IMR-90 (cell line): ENCODE measurements at regions not wholly inside any gene's neighbourhood (a gene's known extent, or its start where the extent isn't known, plus 50 kb on each side); places are given as distances from the start of the nearest gene placed in this dataset.
"Not testable (repeated sequence)": the region's sequence is repeated elsewhere in the genome, so short reads cannot be mapped to it uniquely, and the experiment has no call there.

ENCODE experiments used
- BHLHE40 ChIP-seq: fragments of 150-350 bp; IDR thresholded peaks from 2 replicates; pipeline ENCODE4 v1.6.1; 2016; ENCODE audit warnings: mild to moderate bottlenecking, low read depth, low read length
- CTCF ChIP-seq: conservative IDR thresholded peaks from 2 replicates; pipeline ENCODE4 v1.5.1; 2012; ENCODE audit warnings: mild to moderate bottlenecking, low read depth, low read length, improper control_type of control experiment
- MAFK ChIP-seq: IDR thresholded peaks from 2 replicates; pipeline ENCODE4 v1.6.1; 2012; ENCODE audit warnings: low read depth, low read length, improper control_type of control experiment
- POLR2A ChIP-seq: IDR thresholded peaks from 2 replicates; pipeline ENCODE4 v1.6.1; 2012; ENCODE audit warnings: mild to moderate bottlenecking, low read depth, low read length
- TF ChIP-seq, protein P1 (sequence below): fragments of 150-350 bp; IDR thresholded peaks from 2 replicates; pipeline ENCODE4 v1.6.1; 2017; ENCODE audit warnings: mild to moderate bottlenecking, antibody characterized with exemption, low read length, low read depth

GRCh38 chr6:57873424-57873823 is 556.0 kb downstream of the PRIM2 start:
- TF ChIP-seq CTCF, MAFK, POLR2A, BHLHE40: not testable (repeated sequence)
- TF ChIP-seq, protein P1, sequence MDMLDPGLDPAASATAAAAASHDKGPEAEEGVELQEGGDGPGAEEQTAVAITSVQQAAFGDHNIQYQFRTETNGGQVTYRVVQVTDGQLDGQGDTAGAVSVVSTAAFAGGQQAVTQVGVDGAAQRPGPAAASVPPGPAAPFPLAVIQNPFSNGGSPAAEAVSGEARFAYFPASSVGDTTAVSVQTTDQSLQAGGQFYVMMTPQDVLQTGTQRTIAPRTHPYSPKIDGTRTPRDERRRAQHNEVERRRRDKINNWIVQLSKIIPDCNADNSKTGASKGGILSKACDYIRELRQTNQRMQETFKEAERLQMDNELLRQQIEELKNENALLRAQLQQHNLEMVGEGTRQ, result not testable (repeated sequence)
